H9 (cell line): ENCODE measurements at regions not wholly inside any gene's neighbourhood (a gene's known extent, or its start where the extent isn't known, plus 50 kb on each side); places are given as distances from the start of the nearest gene placed in this dataset.

Source experiments
- DNase-seq: peaks from one replicate; pipeline ENCODE4 v3.0.0-alpha.2; 2017
- H2AFZ ChIP-seq: one replicate; pipeline ENCODE4 v1.6.1; 2013; ENCODE audit warnings: mild to moderate bottlenecking, low read length, control low read depth, moderate library complexity
- H2AK5ac ChIP-seq: 2 replicates; pipeline ENCODE4 v1.6.1; 2013; ENCODE audit warnings: low read length, control low read depth, mixed read lengths; ENCODE audit not compliant: insufficient read length
- H2BK120ac ChIP-seq: one replicate; pipeline ENCODE4 v1.6.1; 2013; ENCODE audit warnings: low read depth, mild to moderate bottlenecking, low read length, control low read depth, inconsistent platforms; ENCODE audit not compliant: poor library complexity, severe bottlenecking
- H2BK12ac ChIP-seq: 2 replicates; pipeline ENCODE4 v1.6.1; 2013; ENCODE audit warnings: low read length, control low read depth, mixed read lengths, low read depth; ENCODE audit not compliant: insufficient read length
- H2BK15ac ChIP-seq: 2 replicates; pipeline ENCODE4 v1.6.1; 2013; ENCODE audit warnings: low read depth, low read length, control low read depth
- H2BK20ac ChIP-seq: one replicate; pipeline ENCODE4 v1.6.1; 2013; ENCODE audit warnings: low read depth, mild to moderate bottlenecking, low read length, control low read depth, inconsistent platforms; ENCODE audit not compliant: poor library complexity, severe bottlenecking
- H2BK5ac ChIP-seq: 2 replicates; pipeline ENCODE4 v1.6.1; 2013; ENCODE audit warnings: low read length, control low read depth, mixed read lengths; ENCODE audit not compliant: insufficient read length
- H3K14ac ChIP-seq: 2 replicates; pipeline ENCODE4 v1.6.1; 2013; ENCODE audit warnings: low read length, control low read depth; ENCODE audit not compliant: insufficient read depth
- H3K18ac ChIP-seq: 2 replicates; pipeline ENCODE4 v1.6.1; 2013; ENCODE audit warnings: low read depth, mild to moderate bottlenecking, mixed read lengths, low read length, control low read depth; ENCODE audit not compliant: insufficient read length
- H3K23ac ChIP-seq: 2 replicates; pipeline ENCODE4 v1.6.1; 2013; ENCODE audit warnings: low read length, control low read depth, mixed read lengths, low read depth; ENCODE audit not compliant: insufficient read length
- H3K23me2 ChIP-seq: 2 replicates; pipeline ENCODE4 v1.6.1; 2013; ENCODE audit warnings: low read depth, mild to moderate bottlenecking, mixed read lengths, low read length, control low read depth; ENCODE audit not compliant: insufficient read length, poor library complexity, severe bottlenecking
- H3K27ac ChIP-seq: 2 replicates; pipeline ENCODE4 v1.5.1; 2013; ENCODE audit warnings: low read length, control low read depth, mixed read lengths, low read depth; ENCODE audit not compliant: insufficient read length
- H3K27me3 ChIP-seq: 2 replicates; pipeline ENCODE4 v1.6.1; 2013; ENCODE audit warnings: low read length, control low read depth, inconsistent platforms; ENCODE audit not compliant: insufficient read depth
- H3K4ac ChIP-seq: 2 replicates; pipeline ENCODE4 v1.6.1; 2013; ENCODE audit warnings: low read depth, mild to moderate bottlenecking, control low read depth, inconsistent platforms, low read length, moderate library complexity
- H3K4me1 ChIP-seq: 2 replicates; pipeline ENCODE4 v1.6.1; 2013; ENCODE audit warnings: low read length, control low read depth, inconsistent platforms; ENCODE audit not compliant: insufficient read depth
- H3K4me2 ChIP-seq: 2 replicates; pipeline ENCODE4 v1.6.1; 2013; ENCODE audit warnings: low read length, control low read depth, mixed read lengths; ENCODE audit not compliant: insufficient read length, insufficient read depth
- H3K56ac ChIP-seq: 2 replicates; pipeline ENCODE4 v1.6.1; 2013; ENCODE audit warnings: low read depth, mild to moderate bottlenecking, mixed read lengths, low read length, control low read depth; ENCODE audit not compliant: insufficient read length
- H3K79me1 ChIP-seq: 2 replicates; pipeline ENCODE4 v1.6.1; 2013; ENCODE audit warnings: low read depth, mild to moderate bottlenecking, moderate library complexity, low read length, control low read depth, inconsistent platforms; ENCODE audit not compliant: insufficient read depth, poor library complexity, severe bottlenecking
- H3K79me2 ChIP-seq: 2 replicates; pipeline ENCODE4 v1.6.1; 2013; ENCODE audit warnings: low read length, control low read depth, inconsistent platforms; ENCODE audit not compliant: insufficient read depth
- H3K9ac ChIP-seq: 2 replicates; pipeline ENCODE4 v1.6.1; 2013; ENCODE audit warnings: low read length, control low read depth, mixed read lengths; ENCODE audit not compliant: insufficient read length; ENCODE audit errors: extremely low read depth
- H3K9me3 ChIP-seq: one replicate; pipeline ENCODE4 v1.6.1; 2013; ENCODE audit warnings: low read depth, low read length, inconsistent platforms; ENCODE audit not compliant: control insufficient read depth
- H3T11ph ChIP-seq: one replicate; pipeline ENCODE4 v1.6.1; 2013; ENCODE audit warnings: mild to moderate bottlenecking, low read length, control low read depth, inconsistent platforms
- H4K20me1 ChIP-seq: one replicate; pipeline ENCODE4 v1.6.1; 2013; ENCODE audit not compliant: control insufficient read depth, insufficient read length, insufficient read depth
- H4K5ac ChIP-seq: 2 replicates; pipeline ENCODE4 v1.6.1; 2013; ENCODE audit warnings: low read depth, mild to moderate bottlenecking, mixed read lengths, low read length, control low read depth; ENCODE audit not compliant: insufficient read length
- H4K8ac ChIP-seq: replicated peaks from 2 replicates; pipeline ENCODE4 v1.6.1; 2013; ENCODE audit warnings: low read length, control low read depth, mixed read lengths, low read depth; ENCODE audit not compliant: insufficient read length
- H4K91ac ChIP-seq: 2 replicates; pipeline ENCODE4 v1.6.1; 2013; ENCODE audit warnings: low read depth, mild to moderate bottlenecking, moderate library complexity, mixed read lengths, low read length, control low read depth; ENCODE audit not compliant: insufficient read length
- H3K27ac Mint-ChIP-seq, 3 experiments: 2 replicates in 2 of 3; 3 replicates in 1 of 3; pipeline ENCODE4 v1.8.0; 2020 to 2021; ENCODE audit warnings: mixed read lengths in 3 of 3, mild to moderate bottlenecking in 1 of 3, moderate library complexity in 1 of 3
- H3K27me3 Mint-ChIP-seq: 2 replicates; pipeline ENCODE4 v1.8.0; 2021; ENCODE audit warnings: low read depth, mild to moderate bottlenecking, moderate library complexity, mixed read lengths
- H3K36me3 Mint-ChIP-seq, 3 experiments: 2 replicates in 2 of 3; 3 replicates in 1 of 3; pipeline ENCODE4 v1.8.0; 2020 to 2021; ENCODE audit warnings: low read depth in 3 of 3, mixed read lengths in 3 of 3; ENCODE audit not compliant: insufficient read depth in 1 of 3
- H3K4me1 Mint-ChIP-seq, 2 experiments: 2 replicates each; pipeline ENCODE4 v1.8.0; 2020; ENCODE audit warnings: mixed read lengths in 2 of 2
- H3K4me3 Mint-ChIP-seq, 2 experiments: 2 replicates in 1 of 2; 3 replicates in 1 of 2; pipeline ENCODE4 v1.8.0; 2020 to 2021; ENCODE audit warnings: mild to moderate bottlenecking in 2 of 2, mixed read lengths in 2 of 2, moderate library complexity in 1 of 2
- H3K9me3 Mint-ChIP-seq, 2 experiments: 2 replicates in 1 of 2; 3 replicates in 1 of 2; pipeline ENCODE4 v1.8.0; 2020; ENCODE audit warnings: mild to moderate bottlenecking in 2 of 2, mixed read lengths in 2 of 2, moderate library complexity in 1 of 2
- WGBS: extraction: QIAGEN DNeasy Blood & Tissue Kit; methylation state at CpG from one replicate; pipeline ENCODE4 v1.1.7; 2013; ENCODE audit warnings: missing lambda C conversion rate, low lambda C conversion rate, mixed read lengths; ENCODE audit not compliant: insufficient read length; ENCODE audit errors: extremely low coverage; 5-methylcytosine and 5-hydroxymethylcytosine counted together
- TF ChIP-seq, protein P1 (sequence below): fragments of 200-600 bp; sonication (generic); conservative IDR thresholded peaks from 3 replicates; pipeline ENCODE4 v1.8.0; 2021; ENCODE audit warnings: antibody characterized with exemption, mild to moderate bottlenecking

DNA sequence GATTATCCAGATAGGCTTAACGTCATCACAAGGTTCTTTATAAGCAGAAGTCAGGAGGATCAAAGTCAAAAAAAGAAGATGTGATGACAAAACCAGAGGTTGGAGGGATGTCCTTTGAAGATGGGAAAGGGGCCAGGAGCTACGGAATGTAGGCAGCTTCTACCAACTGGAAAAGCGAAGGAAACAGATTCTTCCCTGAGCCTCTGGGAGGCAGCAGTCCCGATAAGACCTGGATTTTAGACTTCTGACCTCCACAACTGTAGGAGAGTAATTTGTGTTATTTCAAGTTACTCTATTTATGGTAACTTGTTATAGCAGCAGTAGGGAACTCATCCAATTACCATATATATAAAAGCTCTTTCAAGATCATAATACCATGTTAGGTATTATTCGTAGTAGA is 98.8 kb upstream of the MYCBP2 start:
- H4K5ac ChIP-seq, result no peak overlapping the region
- H3K9ac ChIP-seq, result no peak overlapping the region
- H3K36me3 Mint-ChIP-seq, result no peaks in the 10 kb centered on the region
- no peak overlapping the region for H2BK12ac ChIP-seq
- no peak overlapping the region for H3T11ph ChIP-seq
- H2BK5ac ChIP-seq, result no peak overlapping the region
- H3K27me3 Mint-ChIP-seq, result no peaks in the 10 kb centered on the region
- no peak for DNase-seq
- H3K27ac ChIP-seq, result no peak overlapping the region
- H4K91ac ChIP-seq, result no peak overlapping the region
- no peaks in the 10 kb centered on the region for H3K9me3 ChIP-seq
- H3K27me3 ChIP-seq, result no peaks in the 10 kb centered on the region
- H3K56ac ChIP-seq, result no peak overlapping the region
- no peak overlapping the region for H3K4ac ChIP-seq
- no peak overlapping the region for H2BK15ac ChIP-seq
- TF ChIP-seq, protein P1, sequence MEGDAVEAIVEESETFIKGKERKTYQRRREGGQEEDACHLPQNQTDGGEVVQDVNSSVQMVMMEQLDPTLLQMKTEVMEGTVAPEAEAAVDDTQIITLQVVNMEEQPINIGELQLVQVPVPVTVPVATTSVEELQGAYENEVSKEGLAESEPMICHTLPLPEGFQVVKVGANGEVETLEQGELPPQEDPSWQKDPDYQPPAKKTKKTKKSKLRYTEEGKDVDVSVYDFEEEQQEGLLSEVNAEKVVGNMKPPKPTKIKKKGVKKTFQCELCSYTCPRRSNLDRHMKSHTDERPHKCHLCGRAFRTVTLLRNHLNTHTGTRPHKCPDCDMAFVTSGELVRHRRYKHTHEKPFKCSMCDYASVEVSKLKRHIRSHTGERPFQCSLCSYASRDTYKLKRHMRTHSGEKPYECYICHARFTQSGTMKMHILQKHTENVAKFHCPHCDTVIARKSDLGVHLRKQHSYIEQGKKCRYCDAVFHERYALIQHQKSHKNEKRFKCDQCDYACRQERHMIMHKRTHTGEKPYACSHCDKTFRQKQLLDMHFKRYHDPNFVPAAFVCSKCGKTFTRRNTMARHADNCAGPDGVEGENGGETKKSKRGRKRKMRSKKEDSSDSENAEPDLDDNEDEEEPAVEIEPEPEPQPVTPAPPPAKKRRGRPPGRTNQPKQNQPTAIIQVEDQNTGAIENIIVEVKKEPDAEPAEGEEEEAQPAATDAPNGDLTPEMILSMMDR, result no peak
- no peak overlapping the region for H2AK5ac ChIP-seq
- no peak overlapping the region for H3K18ac ChIP-seq
- H3K9me3 Mint-ChIP-seq, result no peaks in the 10 kb centered on the region
- no peak overlapping the region for H3K4me3 Mint-ChIP-seq
- no peak overlapping the region for H3K27ac Mint-ChIP-seq
- no peak overlapping the region for H2AFZ ChIP-seq
- no peak overlapping the region for H3K4me2 ChIP-seq
- no CpG with 5 or more reads among the region's 5 CpGs for WGBS
- H3K79me1 ChIP-seq, result no peaks in the 10 kb centered on the region
- no peak overlapping the region for H2BK120ac ChIP-seq
- H3K79me2 ChIP-seq, result no peaks in the 10 kb centered on the region
- H3K23ac ChIP-seq, result no peak overlapping the region
- no peaks in the 10 kb centered on the region for H3K4me1 ChIP-seq
- no peak overlapping the region for H2BK20ac ChIP-seq
- H4K8ac ChIP-seq, result no peak overlapping the region
- H3K23me2 ChIP-seq, result no peaks in the 10 kb centered on the region
- H3K14ac ChIP-seq, result no peak overlapping the region
- no peaks in the 10 kb centered on the region for H3K4me1 Mint-ChIP-seq
- no peaks in the 10 kb centered on the region for H4K20me1 ChIP-seq
